Left renal cortex interstitium (tissue), 4 donors: ENCODE measurements at regions not wholly inside any gene's neighbourhood (a gene's known extent, or its start where the extent isn't known, plus 50 kb on each side); places are given as distances from the start of the nearest gene placed in this dataset.
"Not testable (repeated sequence)": the region's sequence is repeated elsewhere in the genome, so short reads cannot be mapped to it uniquely, and the experiment has no call there.

Experiments used
- DNase-seq, 4 donors: peaks; one replicate each; pipeline ENCODE4 v3.0.0-alpha.2; 2013; ENCODE audit warnings: low read depth in 4 of 4, low spot score in 2 of 4, missing footprints in 1 of 4

- DNase-seq = not testable (repeated sequence)
These were observed 1447.2 kb downstream of the RAPGEF2 start for GRCh38 chr4:160549951-160550519.

- DNase-seq = no peak
These were observed 1459.8 kb downstream of the RAPGEF2 start for GRCh38 chr4:160562661-160563060.

GRCh38 chr4:160563552-160564282 lies 1460.8 kb downstream of the RAPGEF2 start:
- DNase-seq = no peak

- no peak for DNase-seq
These were observed 1464.8 kb downstream of the RAPGEF2 start for GRCh38 chr4:160567634-160568033.

- no peak for DNase-seq
These were observed 1467.4 kb downstream of the RAPGEF2 start for GRCh38 chr4:160570271-160570670.

GRCh38 chr4:160574272-160574671 lies 1471.4 kb downstream of the RAPGEF2 start:
- DNase-seq = not testable (repeated sequence)

- DNase-seq = no peak
These were observed 1477.7 kb downstream of the RAPGEF2 start for GRCh38 chr4:160580581-160580980.

GRCh38 chr4:160592258-160592657 lies 1489.4 kb downstream of the RAPGEF2 start:
- no peak for DNase-seq

GRCh38 chr4:160595646-160596045 lies 1492.8 kb downstream of the RAPGEF2 start:
- DNase-seq = no peak

GRCh38 chr4:160604541-160604940 lies 1501.7 kb downstream of the RAPGEF2 start:
- no peak for DNase-seq

- no peak for DNase-seq
These were observed 1508.3 kb downstream of the RAPGEF2 start for GRCh38 chr4:160611181-160611580.

GRCh38 chr4:160631044-160631443 lies 1528.2 kb downstream of the RAPGEF2 start:
- no peak for DNase-seq

GRCh38 chr4:160652790-160653189 lies 1511.0 kb downstream of the FSTL5 start:
- no peak for DNase-seq

- no peak for DNase-seq
These were observed 1488.2 kb downstream of the FSTL5 start for GRCh38 chr4:160675550-160675949.

GRCh38 chr4:160685729-160686128 lies 1478.1 kb downstream of the FSTL5 start:
- DNase-seq = no peak

- no peak for DNase-seq
These were observed 1462.1 kb downstream of the FSTL5 start for GRCh38 chr4:160701671-160702070.

- no peak for DNase-seq
These were observed 1454.8 kb downstream of the FSTL5 start for GRCh38 chr4:160709026-160709425.

GRCh38 chr4:160709546-160709945 lies 1454.3 kb downstream of the FSTL5 start:
- no peak for DNase-seq

GRCh38 chr4:160716551-160716950 lies 1447.2 kb downstream of the FSTL5 start:
- DNase-seq = no peak

- DNase-seq = no peak
These were observed 1446.0 kb downstream of the FSTL5 start for GRCh38 chr4:160717848-160718247.

- DNase-seq = no peak
These were observed 1439.7 kb downstream of the FSTL5 start for GRCh38 chr4:160724063-160724462.

- DNase-seq = no peak
These were observed 1418.7 kb downstream of the FSTL5 start for GRCh38 chr4:160745126-160745525.
